Activated CD4-positive, alpha-beta T cell treated with anti-CD3 and anti-CD28 coated beads for 4 hours (primary cell): ENCODE measurements at regions not wholly inside any gene's neighbourhood (a gene's known extent, or its start where the extent isn't known, plus 50 kb on each side); places are given as distances from the start of the nearest gene placed in this dataset.

Experiments used
- DNase-seq, 2 donors: peaks; one replicate each; pipeline ENCODE4 v3.0.0-alpha.2; 2020

DNA sequence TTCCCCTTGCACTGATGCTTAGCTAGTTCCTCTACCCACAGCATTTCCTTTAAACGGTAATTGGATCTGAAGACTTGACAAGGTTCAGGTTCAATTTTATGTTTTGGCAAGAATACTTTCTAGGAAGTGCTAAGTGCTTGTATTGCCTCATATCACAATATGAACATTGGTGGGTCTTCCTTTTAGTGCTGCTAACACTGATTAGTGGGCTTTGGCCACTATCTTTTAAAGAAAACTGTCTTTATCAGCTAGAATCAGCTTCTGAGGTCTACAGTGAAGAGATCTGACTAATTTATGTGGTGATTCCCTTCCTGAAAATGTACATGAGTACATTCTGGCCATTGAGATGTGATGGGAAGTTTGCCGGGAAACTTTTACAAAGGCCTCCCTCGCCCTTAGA, 316.7 kb upstream of the KLF3 start:
- no peak for DNase-seq

DNA sequence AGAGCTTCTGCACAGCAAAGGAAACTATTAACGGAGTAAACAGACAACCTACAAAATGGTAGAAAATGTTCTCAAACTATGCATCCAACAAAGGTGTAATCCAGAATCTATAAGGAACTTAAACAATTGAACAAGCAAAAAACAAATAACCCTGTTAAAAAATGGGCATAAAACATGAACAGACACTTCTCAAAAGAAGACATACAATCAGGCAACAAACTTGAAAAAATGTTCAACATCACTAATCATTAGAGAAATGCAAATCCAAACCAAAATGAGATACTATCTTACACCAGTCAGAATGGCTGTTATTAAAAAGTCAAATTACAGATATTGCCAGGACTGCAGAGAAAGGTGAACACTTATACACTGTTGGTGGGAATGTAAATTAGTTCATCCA, 309.6 kb upstream of the KLF3 start:
- DNase-seq = no peak

DNA sequence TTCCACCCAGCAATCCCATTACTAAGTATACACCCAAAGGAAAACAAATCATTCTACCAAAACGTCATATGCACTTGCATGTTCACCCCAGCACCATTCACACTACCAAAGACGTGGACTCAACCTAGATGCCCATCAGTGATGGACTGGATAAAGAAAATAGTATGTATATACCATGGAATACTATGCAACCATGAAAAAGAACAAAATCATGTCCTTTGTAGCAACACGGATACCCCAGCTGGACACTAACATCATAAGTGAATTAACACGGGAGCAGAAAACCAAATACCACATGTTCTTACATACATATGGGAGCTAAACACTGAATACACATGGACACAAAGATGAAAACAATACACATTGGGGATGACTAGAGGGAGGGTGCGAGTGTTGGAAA, 309.1 kb upstream of the KLF3 start:
- DNase-seq = no peak

DNA sequence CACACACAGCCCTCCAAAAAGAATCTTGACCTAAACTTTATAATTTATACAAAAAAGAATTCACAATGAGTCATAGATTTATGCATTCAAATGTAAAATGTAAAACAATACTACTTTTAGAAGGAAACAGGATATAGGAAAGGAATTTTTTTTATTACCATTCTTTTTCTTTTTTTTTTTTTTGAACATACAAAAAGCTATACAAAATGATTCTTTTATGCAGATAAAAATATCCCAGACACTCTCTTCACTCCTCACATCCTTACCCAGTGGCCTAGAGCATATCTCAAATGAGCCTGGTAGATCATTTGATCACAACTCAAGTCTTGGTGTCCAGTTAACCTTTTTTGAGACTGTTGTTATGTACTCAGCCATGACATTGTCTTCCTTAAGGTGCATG, 307.3 kb upstream of the KLF3 start:
- DNase-seq = no peak

DNA sequence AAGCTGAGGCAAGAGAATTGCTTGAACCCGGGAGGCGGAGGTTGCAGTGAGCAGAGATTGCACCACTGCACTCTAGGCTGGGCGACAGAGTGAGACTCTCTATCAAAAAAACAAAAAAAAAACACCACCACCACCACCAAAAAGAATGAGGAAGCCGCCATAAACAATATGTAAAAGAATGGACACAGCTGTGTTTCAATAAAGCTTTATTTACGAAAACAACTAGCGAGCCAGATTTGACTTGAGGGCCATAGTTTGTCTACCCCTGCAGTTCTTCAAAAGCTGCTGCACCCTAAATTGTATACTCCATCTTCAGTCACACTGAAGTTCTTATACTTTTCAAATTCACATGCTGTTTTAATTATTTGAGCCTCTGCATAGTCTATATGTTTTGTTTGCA, 306.5 kb upstream of the KLF3 start:
- no peak for DNase-seq

DNA sequence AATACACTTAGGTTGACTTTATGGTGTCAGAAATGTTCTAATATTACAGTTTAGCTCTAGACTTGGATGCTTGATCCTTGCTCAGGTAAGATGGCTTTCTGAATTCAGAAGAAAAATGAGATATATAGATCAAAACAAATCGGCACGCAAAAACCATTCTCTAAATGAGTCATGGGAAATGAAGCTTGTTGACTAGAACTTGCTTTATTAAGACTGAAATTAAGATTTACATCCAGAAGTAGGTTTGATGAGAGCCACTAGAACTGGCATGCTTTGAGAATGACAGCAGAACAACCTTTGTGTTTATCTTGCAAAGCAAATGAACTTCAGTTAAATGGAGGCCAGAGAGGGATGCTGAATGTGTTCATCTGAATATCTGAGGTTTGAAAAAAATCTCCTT, 304.9 kb upstream of the KLF3 start:
- no peak for DNase-seq

DNA sequence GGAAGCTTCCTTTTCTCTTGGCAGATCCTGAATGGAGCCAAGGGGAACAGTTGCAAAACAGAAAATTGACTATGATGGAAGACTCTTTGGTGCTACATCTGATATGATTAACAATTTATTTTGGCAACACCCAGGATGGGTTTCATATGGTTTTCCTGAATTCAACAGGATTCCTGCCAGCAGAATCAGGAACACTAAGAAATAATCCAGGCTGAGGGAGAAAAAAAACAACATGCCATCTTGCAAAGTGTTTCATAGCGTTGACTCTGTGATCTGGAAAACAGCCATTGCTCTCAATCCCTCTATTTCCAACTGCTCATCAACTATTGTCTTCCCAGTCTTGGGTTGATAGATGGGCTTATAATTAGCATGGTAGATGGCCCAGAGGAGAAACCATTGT, 303.8 kb upstream of the KLF3 start:
- no peak for DNase-seq

DNA sequence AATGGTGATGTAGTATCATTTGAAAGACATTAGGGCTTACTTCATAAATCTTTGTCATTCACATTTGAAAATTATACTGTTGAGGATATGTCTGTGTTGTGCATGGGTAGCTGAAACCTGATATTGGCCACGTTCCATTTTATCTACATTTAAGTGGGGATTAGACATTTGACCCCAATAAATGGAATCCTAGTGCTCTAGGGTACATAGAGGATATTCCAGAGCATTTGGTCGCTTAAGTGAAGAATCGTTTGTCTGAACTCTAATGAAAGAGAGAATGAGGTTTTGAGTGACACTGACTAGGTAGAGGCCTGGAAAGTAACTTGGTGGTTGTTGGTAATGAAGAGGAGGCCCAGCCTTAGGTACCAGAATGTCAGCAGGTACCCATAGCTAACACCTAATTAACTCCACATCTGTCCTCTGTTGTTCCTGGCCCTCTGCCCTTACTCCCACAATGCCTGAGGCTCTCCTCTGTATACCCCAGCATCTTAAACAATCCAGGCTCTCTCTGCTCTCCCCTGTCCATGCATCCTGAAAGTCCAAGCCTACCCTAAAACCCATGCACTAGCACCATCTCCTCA, 299.5 kb upstream of the KLF3 start:
- DNase-seq = no peak

DNA sequence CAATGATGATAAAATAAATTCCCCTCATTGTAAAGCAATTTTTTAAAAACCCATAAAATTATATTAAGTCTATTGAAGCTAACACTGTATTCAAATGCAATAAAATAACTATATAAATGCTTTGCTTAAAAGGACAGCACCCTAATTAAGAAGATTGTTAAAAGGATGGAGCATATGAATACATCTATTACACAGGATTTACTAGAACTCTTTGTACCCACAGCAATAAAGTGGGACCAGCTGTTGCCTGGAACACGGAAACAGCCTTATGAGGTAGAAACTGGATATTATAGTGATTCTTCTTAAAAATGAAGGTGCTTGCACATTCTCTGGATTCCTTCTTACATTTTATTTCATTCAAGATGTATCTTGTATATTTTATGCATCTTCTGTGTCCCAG, 298.7 kb upstream of the KLF3 start:
- DNase-seq = no peak

DNA sequence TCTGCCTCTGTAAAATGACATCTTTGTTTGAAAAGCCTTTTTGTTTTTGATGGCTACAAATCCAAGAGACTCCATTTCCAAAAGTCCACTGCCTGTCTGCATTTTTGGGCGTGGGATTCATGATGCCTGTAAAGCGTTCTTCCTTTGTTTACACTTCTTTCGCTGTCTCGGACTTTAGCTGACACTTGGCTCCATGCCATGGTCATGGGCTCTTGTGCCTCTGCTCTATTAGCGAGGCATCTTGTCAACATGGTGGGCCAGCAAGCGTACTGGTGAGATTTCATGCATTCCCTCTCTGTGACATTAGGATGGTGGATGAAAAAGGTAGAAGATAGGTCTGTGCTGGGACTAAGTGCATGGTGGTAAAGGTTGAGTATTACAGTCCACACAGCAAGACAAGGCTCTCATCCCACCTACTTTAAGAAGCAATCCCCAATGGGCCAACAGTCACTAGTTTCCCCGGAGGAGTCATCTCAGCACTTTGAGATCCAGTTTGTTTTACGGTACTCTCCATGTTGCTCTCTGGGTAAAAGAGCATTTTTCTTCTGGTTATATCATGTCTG, 298.2 kb upstream of the KLF3 start:
- no peak for DNase-seq

DNA sequence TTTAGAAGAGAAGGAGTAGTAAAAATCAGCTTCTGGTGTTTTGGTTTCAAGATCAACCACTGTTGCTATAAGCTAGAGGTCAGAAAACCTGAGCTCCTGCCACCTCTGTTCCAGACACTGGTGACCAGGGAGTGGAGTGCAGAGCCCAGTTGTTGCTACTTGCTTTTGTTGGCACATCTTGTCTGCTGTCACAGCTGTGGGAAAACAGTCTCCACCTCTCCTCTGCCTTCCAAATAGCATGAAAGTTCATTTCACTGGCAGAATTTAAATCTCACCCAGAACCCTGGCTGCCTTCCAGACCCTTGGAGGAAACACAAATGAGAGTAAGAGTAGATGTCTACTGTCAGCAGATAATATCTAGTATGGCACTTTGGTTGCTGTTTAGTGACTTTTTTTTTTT, 297.5 kb upstream of the KLF3 start:
- DNase-seq = no peak

DNA sequence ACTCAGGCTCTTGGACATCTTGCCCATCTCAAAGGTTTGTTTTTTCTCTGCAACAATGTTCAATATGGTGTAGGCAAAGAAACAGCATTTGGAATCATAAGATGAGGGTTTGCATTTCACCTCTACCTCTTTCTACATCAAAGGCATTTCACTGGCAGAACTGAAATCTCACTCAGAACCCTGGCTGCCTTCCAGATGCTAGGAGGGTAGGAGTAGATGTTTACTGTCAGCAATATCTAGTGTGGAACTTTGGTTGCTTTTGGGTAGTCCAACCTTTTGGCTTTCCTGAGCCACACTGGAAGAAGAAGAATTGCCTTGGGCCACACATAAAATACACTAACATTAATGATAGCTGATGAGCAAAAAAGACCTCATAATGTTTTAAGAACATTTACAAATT, 297.0 kb upstream of the KLF3 start:
- DNase-seq = no peak

DNA sequence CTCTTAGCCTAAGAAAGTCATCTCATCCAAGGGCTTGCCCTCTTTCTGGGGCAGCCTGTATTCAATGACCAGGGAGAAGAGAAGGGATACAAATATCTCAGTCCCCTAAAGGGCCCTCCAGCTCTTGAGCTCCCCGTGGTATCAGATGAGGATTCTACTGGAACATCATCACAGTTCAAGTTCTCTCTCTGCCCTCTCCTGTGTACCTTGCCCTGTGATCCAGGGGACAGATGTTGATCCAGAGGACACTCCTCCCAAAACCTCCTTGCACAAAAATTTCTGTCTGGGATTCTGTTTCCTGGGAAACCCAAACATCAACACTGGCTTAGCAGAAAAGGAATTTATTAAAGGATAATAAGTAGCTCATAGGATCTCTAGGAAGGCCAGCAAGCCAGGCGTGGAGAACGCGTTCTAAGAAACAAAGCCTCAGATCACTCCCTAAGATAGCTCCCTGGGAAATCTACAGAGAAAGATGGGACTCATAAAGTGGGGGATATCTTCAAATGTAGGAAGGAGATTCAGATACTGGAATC, 296.3 kb upstream of the KLF3 start:
- no peak for DNase-seq

DNA sequence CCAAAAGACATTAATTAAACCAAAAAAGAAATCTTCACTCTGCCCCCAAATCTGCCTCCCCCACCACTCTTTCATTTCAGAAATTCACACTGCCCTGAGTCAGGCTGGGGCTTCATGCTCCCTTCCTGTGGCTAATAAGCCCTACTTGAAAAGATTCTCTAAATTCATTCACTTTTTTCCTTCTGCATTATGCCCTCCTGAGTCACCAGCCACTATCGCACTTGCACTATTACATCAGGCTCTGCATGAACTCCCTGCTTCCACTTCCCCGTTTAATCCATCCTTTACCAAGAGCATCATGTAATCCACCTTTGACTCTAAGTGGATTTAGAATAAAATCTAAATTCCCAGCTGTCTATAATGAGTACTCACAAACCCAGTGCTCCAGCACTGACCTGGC, 295.4 kb upstream of the KLF3 start:
- DNase-seq = no peak

DNA sequence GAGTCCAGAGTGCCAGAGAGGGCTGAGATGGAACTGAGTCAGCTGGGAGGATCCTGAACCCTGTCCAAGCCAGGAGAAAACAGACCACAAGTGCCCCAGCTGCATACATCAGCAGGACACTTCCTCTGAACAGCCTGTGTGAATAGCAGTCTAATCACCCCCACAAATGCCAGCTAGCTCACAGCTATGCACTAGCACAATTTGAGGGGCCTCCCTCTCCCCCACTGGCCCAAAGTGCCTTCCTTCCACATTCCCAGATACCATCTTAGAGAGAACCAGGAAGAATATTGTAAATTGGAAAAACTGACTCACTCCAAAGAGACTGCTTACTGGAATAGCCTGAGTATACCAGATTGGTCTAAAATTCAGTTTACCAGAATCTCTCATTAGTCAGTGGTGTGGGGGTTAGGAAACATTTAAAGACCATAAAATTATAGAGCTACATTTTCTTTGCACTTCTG, 292.6 kb upstream of the KLF3 start:
- no peak for DNase-seq

DNA sequence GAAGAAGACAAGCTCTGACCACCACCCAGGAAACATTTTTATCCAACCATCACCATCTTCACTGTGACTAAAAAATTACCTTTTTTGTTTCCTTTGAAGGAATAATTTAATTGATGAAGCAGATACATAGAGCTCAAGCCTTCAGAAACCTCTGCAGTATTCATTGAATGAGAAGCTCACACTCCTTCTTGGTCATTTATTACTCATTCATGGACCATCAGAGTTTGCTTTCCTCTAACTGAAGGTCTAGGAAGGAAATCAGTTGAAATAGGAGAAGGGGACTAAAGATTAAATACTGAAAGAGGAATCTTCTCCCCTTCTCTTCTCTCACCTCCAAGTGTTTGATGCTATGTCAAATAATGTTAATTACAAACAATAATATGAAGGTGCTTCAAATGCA, 290.6 kb upstream of the KLF3 start:
- no peak for DNase-seq

DNA sequence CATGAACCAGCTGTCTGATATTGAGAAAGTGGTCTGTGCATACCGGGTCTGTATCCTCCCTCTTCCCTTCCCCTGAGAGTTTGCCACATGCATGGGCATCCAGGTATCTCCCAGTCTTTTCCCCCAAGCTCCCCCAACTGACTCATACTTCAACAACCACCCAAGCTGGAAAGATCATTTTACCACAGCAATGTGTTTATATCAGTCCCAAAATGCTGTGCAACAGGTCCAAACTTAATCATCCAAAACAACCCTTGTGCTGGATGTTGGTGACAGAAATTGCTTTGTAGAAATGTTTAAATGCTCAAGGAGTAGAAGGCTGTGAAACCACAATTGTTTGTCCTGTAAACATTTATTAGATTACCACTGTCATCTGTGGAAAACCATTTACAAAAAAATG, 286.8 kb upstream of the KLF3 start:
- DNase-seq = no peak

DNA sequence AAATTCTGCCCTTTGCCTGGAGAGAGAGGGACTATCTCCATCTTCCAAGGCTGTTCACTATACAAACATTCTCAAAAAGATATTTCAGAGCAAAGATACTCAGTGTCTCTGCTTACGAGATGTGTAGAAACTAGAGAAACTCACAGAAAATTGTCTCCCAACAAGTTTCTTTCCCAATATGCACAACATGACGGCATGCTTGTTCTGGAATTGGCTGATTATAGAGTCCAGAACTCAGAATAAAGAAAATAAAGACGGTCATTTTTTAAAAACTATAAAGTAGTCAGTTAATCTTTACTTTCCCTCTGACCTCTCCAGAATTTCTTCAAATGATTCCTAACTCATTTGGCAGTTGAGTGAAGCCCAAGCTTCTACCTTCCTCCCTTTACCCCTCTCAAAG, 285.5 kb upstream of the KLF3 start:
- DNase-seq = no peak

DNA sequence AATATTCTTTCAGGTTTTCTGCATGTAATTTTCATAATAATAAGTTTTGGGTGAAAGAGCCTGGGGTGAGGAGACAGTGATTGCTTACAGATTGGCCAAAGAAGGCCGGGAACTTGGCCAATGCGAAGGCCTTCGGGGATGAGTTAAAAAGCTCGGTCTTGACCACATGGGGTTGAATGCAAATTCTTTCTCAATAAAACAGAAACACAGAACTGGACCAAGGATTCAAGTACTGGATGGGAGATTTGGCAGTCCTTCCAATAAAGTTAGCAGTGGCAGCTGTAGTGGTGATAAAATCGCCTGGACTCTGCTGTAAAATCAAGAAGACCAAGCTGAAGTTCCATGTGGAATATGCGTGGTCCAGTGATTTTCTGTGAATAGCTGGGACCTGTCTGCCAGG, 282.2 kb upstream of the KLF3 start:
- no peak for DNase-seq

DNA sequence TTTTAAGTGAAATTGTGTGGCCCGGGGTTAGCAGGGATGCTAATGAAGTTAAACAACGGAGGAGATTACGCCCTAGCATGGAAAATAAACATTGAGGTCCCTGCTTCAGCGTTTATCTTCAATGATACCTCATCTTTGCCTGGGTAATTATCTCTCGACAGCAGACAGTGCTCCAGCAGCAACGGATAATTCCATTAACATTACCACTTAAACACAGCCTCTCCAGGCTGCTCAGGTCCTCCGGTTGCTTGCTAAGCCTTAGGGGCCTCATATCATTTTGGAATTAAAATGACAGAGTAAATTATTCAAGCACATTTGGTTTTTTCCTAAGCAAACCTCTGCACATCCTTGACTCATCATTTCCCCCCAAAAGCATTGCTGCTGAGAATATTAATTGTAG, 281.5 kb upstream of the KLF3 start:
- DNase-seq = no peak

DNA sequence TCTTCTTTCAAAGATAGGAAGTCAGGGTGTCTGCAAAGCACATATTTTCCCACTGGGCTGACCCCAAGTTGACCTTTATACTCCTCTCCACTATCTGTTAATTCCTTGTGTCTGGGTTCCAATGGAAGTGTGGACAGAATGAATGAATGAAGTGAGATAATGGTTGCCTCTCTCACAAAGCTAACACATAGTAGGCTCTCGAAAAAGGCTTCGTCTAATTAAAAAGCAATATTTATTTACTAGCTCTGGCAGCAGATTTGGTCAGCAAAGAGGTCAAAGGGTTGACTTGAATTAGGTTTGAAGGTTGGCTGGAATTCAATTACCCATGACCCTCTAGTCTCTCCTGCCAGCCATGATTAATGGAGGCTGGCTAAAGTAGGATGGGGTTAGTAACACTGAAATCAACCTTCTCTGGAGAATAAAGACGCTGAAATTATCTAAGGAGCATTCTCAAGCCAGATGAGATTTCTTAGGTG, 280.3 kb upstream of the KLF3 start:
- no peak for DNase-seq

DNA sequence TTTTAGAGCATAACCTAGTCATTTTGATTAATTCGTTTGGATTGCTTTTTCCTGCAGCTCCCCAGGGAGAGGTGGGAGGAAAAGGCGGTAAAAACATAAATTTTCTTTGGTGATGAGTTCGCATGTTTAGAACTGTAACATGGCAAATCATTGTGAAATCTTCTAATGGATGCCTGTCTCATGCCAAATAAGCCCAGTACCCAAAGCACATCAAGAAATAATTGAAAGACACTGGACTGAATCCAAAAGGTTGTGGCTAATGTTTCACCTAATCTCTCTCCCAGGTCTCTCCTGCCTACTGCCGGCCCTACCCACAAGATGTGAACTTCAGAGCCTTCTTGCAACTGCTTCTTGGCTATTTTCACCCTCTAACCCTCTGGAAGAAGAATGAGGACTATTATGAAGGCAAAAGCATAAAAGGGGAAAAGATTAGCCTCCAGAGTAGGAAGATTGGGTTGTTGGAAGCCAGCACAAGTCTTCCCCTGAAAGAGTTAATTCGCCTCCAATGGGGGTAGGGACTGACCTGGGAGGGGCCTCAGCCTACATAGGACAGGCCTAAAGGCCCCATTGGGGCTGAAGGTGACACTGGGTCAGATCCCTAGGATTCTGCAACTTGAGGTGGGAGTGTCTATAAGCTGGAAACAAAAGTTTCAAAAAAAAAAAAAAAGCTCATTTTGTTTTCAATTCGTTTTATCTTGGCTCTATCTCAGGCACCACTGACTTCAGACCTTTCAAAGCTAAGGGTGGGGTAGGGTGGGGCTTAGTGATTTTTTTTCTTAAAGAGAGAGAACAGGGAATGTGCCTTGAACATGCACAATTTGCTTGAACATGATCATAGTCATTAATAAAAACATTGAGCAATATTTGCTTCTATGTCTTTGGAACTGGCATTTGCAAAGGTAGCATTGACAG, 278.6 kb upstream of the KLF3 start:
- DNase-seq = no peak

DNA sequence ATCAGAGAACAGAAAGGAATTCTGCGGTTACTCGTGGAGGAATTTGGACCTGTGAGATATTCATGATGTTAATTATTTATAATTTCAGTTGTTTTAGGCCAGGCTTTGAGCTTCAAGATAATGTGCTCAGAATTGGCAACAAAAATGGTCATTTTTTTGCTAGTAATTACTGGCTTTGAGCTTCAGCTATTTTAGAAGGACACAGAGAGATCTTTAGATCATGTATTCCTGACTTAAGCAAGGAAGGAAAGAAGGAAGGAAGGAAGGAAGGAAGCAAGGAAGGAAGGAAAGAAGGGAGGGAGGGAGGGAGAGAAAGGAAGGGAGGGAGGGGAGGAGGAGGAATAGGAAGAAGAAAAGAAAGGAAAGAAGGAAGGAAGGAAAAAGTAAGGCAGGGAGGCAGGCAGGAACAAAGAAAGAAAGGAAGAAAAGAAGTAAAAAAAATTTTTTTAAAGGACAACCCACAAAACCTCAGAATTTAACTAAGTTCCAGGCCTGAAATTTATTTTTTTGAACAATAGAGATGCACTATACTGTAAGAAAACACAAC, 277.9 kb upstream of the KLF3 start:
- DNase-seq = no peak
